ENCODE measurements at regions not wholly inside any gene's neighbourhood (a gene's known extent, or its start where the extent isn't known, plus 50 kb on each side); places are given as distances from the start of the nearest gene placed in this dataset.

GRCh38 chrX:112380541-112381278 is 298.1 kb upstream of the TRPC5 start:
- no peak for TF ChIP-seq CTCF (IDR thresholded peaks at IDR 0.05)
- no peak for TF ChIP-seq ZFX (IDR thresholded peaks at IDR 0.05; ENCODE audit: borderline replicate concordance)
